NT2/D1 (cell line): ENCODE measurements at regions not wholly inside any gene's neighbourhood (a gene's known extent, or its start where the extent isn't known, plus 50 kb on each side); places are given as distances from the start of the nearest gene placed in this dataset.

Experiments
- YY1 ChIP-seq: IDR thresholded peaks from 2 replicates; pipeline ENCODE4 v1.6.1; 2011; ENCODE audit not compliant: insufficient read length, insufficient read depth
- ZNF274 ChIP-seq: IDR thresholded peaks from 2 replicates; pipeline ENCODE4 v1.6.1; 2011; ENCODE audit warnings: mild to moderate bottlenecking, low read depth, low read length

GRCh38 chr6:66556936-66557335, 849.9 kb upstream of the EYS start:
- TF ChIP-seq YY1 (no peak), ZNF274 (no peak)
